AG09319 (cell line): ENCODE measurements at regions not wholly inside any gene's neighbourhood (a gene's known extent, or its start where the extent isn't known, plus 50 kb on each side); places are given as distances from the start of the nearest gene placed in this dataset.

ENCODE experiments used
- DNase-seq: peaks from one replicate; pipeline ENCODE4 v3.0.0-alpha.2; 2010; ENCODE audit warnings: low read depth; ENCODE audit errors: extremely low read depth
- CTCF ChIP-seq: IDR thresholded peaks from 2 replicates; pipeline ENCODE4 v1.5.1; 2011; ENCODE audit warnings: low read depth, mild to moderate bottlenecking, inconsistent platforms, low read length, moderate library complexity

DNA sequence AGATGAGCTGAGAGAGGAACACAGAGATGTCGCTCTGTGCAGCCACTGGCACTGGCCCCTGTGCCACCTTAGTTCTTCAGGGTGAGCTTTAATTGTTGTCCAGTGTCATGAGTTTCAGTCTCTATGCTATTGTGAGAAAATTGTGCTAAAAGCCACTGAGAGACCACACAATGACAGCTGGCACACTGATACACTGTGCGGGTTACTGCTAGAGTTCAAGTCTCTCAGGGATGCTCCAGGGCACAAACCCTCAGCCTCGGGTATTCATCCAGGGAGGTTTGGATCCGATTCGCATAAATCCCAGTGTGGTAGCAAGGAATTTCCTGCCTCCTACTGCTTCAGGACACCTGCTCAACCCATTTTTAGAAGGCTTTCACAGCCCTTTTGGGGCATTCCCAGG lies 68.1 kb upstream of the EDNRB start:
- DNase-seq = no peak
- TF ChIP-seq CTCF = no peak

- no peak for DNase-seq
- TF ChIP-seq CTCF = no peak
These were observed 67.4 kb upstream of the EDNRB start for GRCh38 chr13:77985866-77986636.

DNA sequence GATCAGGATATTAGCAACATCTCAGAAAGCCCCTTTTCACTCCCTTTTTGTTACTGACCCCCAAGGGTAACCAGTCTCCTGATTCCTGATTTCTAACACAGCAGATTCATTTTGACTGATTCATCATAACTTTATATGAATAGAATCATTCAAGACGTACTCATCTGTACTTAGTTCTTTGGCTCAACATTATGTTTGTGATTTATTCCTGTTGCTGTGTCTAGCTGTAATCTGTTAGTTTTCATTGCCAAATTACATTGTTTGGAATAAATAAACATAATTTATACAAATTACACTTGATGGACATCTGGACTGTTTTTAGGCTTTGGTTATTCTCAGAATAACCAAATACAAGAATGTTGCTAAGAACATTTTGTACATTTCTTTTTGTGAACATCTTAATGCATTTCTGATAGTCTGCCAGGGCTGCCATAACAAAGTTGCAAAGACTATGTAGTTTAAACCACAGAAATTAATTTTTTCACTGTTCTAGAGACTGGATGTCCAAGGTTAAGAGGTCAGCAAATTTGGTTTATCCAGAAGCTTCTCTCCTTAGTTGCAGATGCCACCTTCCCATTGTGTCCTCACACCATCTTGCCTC lies 62.8 kb upstream of the EDNRB start:
- TF ChIP-seq CTCF = no peak
- no peak for DNase-seq

GRCh38 chr13:77980592-77980991 lies 62.0 kb upstream of the EDNRB start:
- no peak for TF ChIP-seq CTCF
- DNase-seq = peak; percentile 40

DNA sequence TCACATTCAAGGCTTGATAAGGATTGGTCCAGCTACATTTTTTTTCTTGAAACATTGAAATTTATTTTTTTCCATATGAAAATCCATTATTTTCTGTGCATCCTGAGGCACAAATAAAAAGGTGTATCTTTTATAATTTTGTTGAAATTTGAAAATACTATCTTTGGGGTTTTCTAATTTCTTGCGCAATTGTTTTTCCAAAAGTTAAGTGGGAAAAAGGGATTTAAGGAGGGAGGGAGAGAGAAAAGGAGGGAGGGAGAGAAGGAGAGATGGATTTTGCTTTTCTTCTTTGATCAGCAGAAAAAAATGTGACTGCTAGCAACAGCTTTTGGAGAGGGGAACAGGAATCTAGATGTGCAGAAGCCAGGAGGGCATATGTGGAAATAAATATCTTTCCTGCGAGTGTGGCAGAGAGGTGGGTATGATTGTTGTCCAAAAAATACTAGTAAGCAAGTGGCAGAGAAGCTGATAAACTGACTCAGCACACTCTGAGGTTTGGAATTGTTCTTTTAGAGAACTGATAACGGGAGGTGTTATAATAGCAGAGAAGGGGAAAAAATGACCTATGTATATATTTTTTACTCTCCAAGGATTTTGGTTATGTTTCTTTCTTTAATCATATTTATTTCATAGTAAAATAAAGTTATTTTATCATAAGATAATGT lies 61.2 kb upstream of the EDNRB start:
- no peak for TF ChIP-seq CTCF
- DNase-seq = no peak

DNA sequence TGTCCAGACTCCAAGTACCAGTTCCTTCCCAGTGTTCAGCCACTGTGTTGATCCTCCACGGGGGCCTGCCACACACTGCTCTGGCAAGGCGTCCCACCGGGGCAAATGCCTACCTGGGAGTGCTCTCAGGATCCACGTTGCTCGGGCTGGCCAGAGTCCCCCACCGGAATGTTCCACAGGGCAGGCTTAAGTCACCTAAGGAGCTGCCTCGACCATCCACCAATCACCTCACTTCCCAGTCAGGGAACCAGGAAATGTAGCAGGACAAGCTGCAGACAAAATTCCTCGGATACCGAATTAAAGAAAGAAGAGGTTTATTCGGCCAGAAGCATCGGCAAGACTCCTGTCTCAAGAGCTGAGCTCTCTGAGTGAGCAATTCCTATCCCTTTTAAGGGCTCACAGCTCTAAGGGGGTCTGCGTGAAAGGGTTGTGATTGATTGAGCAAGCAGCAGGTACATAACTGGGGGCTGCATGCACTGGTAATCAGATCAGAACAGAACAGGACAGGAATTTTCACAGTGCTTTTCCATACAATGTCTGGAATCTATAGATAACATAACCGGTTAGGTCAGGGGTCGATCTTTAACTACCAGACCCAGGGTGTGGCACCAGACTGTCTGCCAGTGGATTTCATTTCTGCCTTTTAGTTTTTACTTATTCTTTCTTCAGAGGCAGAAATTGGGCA lies 56.9 kb upstream of the EDNRB start:
- DNase-seq = no peak
- no peak for TF ChIP-seq CTCF

GRCh38 chr13:77969299-77969698 lies 50.7 kb upstream of the EDNRB start:
- no peak for DNase-seq
- TF ChIP-seq CTCF = no peak
